ENCODE measurements at regions not wholly inside any gene's neighbourhood (a gene's known extent, or its start where the extent isn't known, plus 50 kb on each side); places are given as distances from the start of the nearest gene placed in this dataset.
"Not testable (repeated sequence)": the region's sequence is repeated elsewhere in the genome, so short reads cannot be mapped to it uniquely, and the experiment has no call there.

- 4% methylated on average over 4 of the region's 74 CpGs for WGBS (ENCODE audit: insufficient coverage)
- DNase-seq: peak in 1 of 3 donors; percentile 7
- peak overlapping the region in 4 of 7 donors; percentile 37 to 74 (median 66) for H3K27ac Mint-ChIP-seq
These were observed 97.2 kb downstream of the LAT start for GRCh38 chr16:29081829-29082639.

GRCh38 chr16:29074554-29075402 is 89.9 kb downstream of the LAT start:
- H3K9ac ChIP-seq (ENCODE audit: insufficient read depth, low read length, poor library complexity, severe bottlenecking): peak overlapping the region; percentile 72
- not testable (repeated sequence) for H3K79me2 ChIP-seq (ENCODE audit: insufficient read depth, low read length)

More at GRCh38 chr16:29081829-29082639, 97.2 kb downstream of the LAT start:
- H3K9me3 ChIP-seq (replicated peaks in 1 of 2; ENCODE audit: control insufficient read depth in 1 of 2, insufficient read depth in 1 of 2, low read length in 2 of 2); H3K27ac ChIP-seq (ENCODE audit: low read depth in 1 of 2, low read length in 2 of 2); H2AFZ ChIP-seq (ENCODE audit: insufficient read depth, low read depth, low read length, poor library complexity, severe bottlenecking); H3K9me3 Mint-ChIP-seq; H3K27me3 ChIP-seq (ENCODE audit: control insufficient read depth in 2 of 2, insufficient read depth in 2 of 2, low read length in 2 of 2); H3K4me1 ChIP-seq (ENCODE audit: control insufficient read depth in 1 of 2, insufficient read depth in 2 of 2, low read length in 2 of 2); H4K20me1 ChIP-seq (ENCODE audit: insufficient read depth, low read length); H3K36me3 ChIP-seq (replicated peaks in 1 of 2; ENCODE audit: control insufficient read depth in 1 of 2, insufficient read depth in 2 of 2, low read length in 2 of 2); intact Hi-C loops (cut with micrococcal nuclease); H3K27me3 Mint-ChIP-seq (ENCODE audit: low read depth in 3 of 3); H3K79me2 ChIP-seq (ENCODE audit: insufficient read depth, low read length); H3K4me1 Mint-ChIP-seq: not testable (repeated sequence)
- peak overlapping the region; percentile 83 to 93 for H3K4me3 Mint-ChIP-seq
- H3K4me2 ChIP-seq (replicated peaks; ENCODE audit: extremely low read depth, low read length, poor library complexity, severe bottlenecking): peak overlapping the region; percentile 53
- peaks cover 25 to 33% of the 10 kb centered on the region in 2 donors for H3K36me3 Mint-ChIP-seq
- peak overlapping the region; percentile 18 to 51 (median 27) for H3K4me3 ChIP-seq (replicated peaks in 1 of 3; ENCODE audit: low read depth in 2 of 3, low read length in 3 of 3)
- peak overlapping the region; percentile 32 for H3K9ac ChIP-seq (ENCODE audit: insufficient read depth, low read length, poor library complexity, severe bottlenecking)

GRCh38 chr16:29062235-29062634 is 77.4 kb downstream of the LAT start:
- H3K27me3 Mint-ChIP-seq (ENCODE audit: low read depth in 3 of 3); H3K27ac ChIP-seq (ENCODE audit: low read depth in 1 of 2, low read length in 2 of 2); H3K9me3 Mint-ChIP-seq; H3K4me3 ChIP-seq (replicated peaks in 1 of 3; ENCODE audit: low read depth in 2 of 3, low read length in 3 of 3); DNase-seq; H3K9ac ChIP-seq (ENCODE audit: insufficient read depth, low read length, poor library complexity, severe bottlenecking); intact Hi-C loops (cut with micrococcal nuclease); H3K79me2 ChIP-seq (ENCODE audit: insufficient read depth, low read length); H3K9me3 ChIP-seq (replicated peaks in 1 of 2; ENCODE audit: control insufficient read depth in 1 of 2, insufficient read depth in 1 of 2, low read length in 2 of 2); H3K36me3 Mint-ChIP-seq; H3K4me2 ChIP-seq (replicated peaks; ENCODE audit: extremely low read depth, low read length, poor library complexity, severe bottlenecking); H3K4me1 Mint-ChIP-seq; H3K27me3 ChIP-seq (ENCODE audit: control insufficient read depth in 2 of 2, insufficient read depth in 2 of 2, low read length in 2 of 2); H3K36me3 ChIP-seq (replicated peaks in 1 of 2; ENCODE audit: control insufficient read depth in 1 of 2, insufficient read depth in 2 of 2, low read length in 2 of 2); H3K27ac Mint-ChIP-seq; H2AFZ ChIP-seq (ENCODE audit: insufficient read depth, low read depth, low read length, poor library complexity, severe bottlenecking); H4K20me1 ChIP-seq (ENCODE audit: insufficient read depth, low read length); H3K4me3 Mint-ChIP-seq; H3K4me1 ChIP-seq (ENCODE audit: control insufficient read depth in 1 of 2, insufficient read depth in 2 of 2, low read length in 2 of 2): not testable (repeated sequence)
- WGBS (ENCODE audit: insufficient coverage): no CpG with 5 or more reads among the region's 4 CpGs

More at GRCh38 chr16:29074554-29075402, 89.9 kb downstream of the LAT start:
- Histone ChIP-seq H3K4me3 (replicated peaks in 1 of 3; ENCODE audit: low read depth in 2 of 3, low read length in 3 of 3) (peak overlapping the region; percentile 40 to 82 (median 69)), H3K4me1 (ENCODE audit: control insufficient read depth in 1 of 2, insufficient read depth in 2 of 2, low read length in 2 of 2) (peaks cover 15 to 16% of the 10 kb centered on the region in 2 donors), H3K4me2 (replicated peaks; ENCODE audit: extremely low read depth, low read length, poor library complexity, severe bottlenecking) (peak overlapping the region; percentile 46), H3K27ac (ENCODE audit: low read depth in 1 of 2, low read length in 2 of 2) (peak overlapping the region; percentile 84 to 89), H2AFZ (ENCODE audit: insufficient read depth, low read depth, low read length, poor library complexity, severe bottlenecking) (peak overlapping the region; percentile 67)
- H3K9me3 ChIP-seq (replicated peaks in 1 of 2; ENCODE audit: control insufficient read depth in 1 of 2, insufficient read depth in 1 of 2, low read length in 2 of 2); H4K20me1 ChIP-seq (ENCODE audit: insufficient read depth, low read length); intact Hi-C loops (cut with micrococcal nuclease); H3K36me3 ChIP-seq (replicated peaks in 1 of 2; ENCODE audit: control insufficient read depth in 1 of 2, insufficient read depth in 2 of 2, low read length in 2 of 2); H3K9me3 Mint-ChIP-seq; H3K27me3 Mint-ChIP-seq (ENCODE audit: low read depth in 3 of 3); H3K27me3 ChIP-seq (ENCODE audit: control insufficient read depth in 2 of 2, insufficient read depth in 2 of 2, low read length in 2 of 2): not testable (repeated sequence)
- under 1% methylated on average over 21 of the region's 38 CpGs for WGBS (ENCODE audit: insufficient coverage)
- Mint-ChIP-seq H3K27ac (peak overlapping the region; percentile 97 to 99 (median 99)), H3K36me3 (peaks cover 8 to 20% of the 10 kb centered on the region in 2 donors), H3K4me1 (peaks cover 19% of the 10 kb centered on the region), H3K4me3 (peak overlapping the region; percentile 93 to 98)
- DNase-seq: peak; percentile 40 to 69 (median 63)

- H3K9me3 Mint-ChIP-seq; H3K4me2 ChIP-seq (replicated peaks; ENCODE audit: extremely low read depth, low read length, poor library complexity, severe bottlenecking); H3K36me3 Mint-ChIP-seq; H3K4me1 ChIP-seq (ENCODE audit: control insufficient read depth in 1 of 2, insufficient read depth in 2 of 2, low read length in 2 of 2); H2AFZ ChIP-seq (ENCODE audit: insufficient read depth, low read depth, low read length, poor library complexity, severe bottlenecking); intact Hi-C loops (cut with micrococcal nuclease); DNase-seq; H3K27me3 Mint-ChIP-seq (ENCODE audit: low read depth in 3 of 3); H3K4me3 ChIP-seq (replicated peaks in 1 of 3; ENCODE audit: low read depth in 2 of 3, low read length in 3 of 3); H3K9ac ChIP-seq (ENCODE audit: insufficient read depth, low read length, poor library complexity, severe bottlenecking); H3K27me3 ChIP-seq (ENCODE audit: control insufficient read depth in 2 of 2, insufficient read depth in 2 of 2, low read length in 2 of 2); H3K4me3 Mint-ChIP-seq; H3K27ac ChIP-seq (ENCODE audit: low read depth in 1 of 2, low read length in 2 of 2); H3K27ac Mint-ChIP-seq; H3K79me2 ChIP-seq (ENCODE audit: insufficient read depth, low read length); H3K4me1 Mint-ChIP-seq; H3K9me3 ChIP-seq (replicated peaks in 1 of 2; ENCODE audit: control insufficient read depth in 1 of 2, insufficient read depth in 1 of 2, low read length in 2 of 2); H4K20me1 ChIP-seq (ENCODE audit: insufficient read depth, low read length); H3K36me3 ChIP-seq (replicated peaks in 1 of 2; ENCODE audit: control insufficient read depth in 1 of 2, insufficient read depth in 2 of 2, low read length in 2 of 2): not testable (repeated sequence)
- WGBS (ENCODE audit: insufficient coverage): no CpG with 5 or more reads among the region's 7 CpGs
These were observed 76.6 kb downstream of the LAT start for GRCh38 chr16:29061467-29061921.
